ENCODE measurements at regions not wholly inside any gene's neighbourhood (a gene's known extent, or its start where the extent isn't known, plus 50 kb on each side); places are given as distances from the start of the nearest gene placed in this dataset.

DNA sequence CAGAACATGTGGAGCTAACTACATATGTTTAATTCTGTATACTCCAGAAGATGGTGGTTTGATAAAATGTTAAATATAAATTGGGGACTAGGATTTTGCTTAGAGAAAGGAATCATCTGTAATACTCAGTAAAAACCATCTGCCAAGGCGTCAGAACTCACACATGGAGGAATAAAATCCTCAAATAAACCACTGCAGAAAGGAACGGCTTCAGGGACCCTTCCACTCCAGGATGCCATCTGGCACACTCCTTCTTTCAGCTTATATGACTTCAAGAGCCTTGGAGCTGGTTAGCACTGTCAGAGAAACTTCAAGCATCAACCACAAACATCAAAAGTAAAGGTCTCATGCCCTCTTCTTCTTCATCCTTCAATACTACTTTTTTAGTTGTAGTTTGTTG, 360.6 kb downstream of the PLK2 start:
- FAIRE-seq, result no peak

DNA sequence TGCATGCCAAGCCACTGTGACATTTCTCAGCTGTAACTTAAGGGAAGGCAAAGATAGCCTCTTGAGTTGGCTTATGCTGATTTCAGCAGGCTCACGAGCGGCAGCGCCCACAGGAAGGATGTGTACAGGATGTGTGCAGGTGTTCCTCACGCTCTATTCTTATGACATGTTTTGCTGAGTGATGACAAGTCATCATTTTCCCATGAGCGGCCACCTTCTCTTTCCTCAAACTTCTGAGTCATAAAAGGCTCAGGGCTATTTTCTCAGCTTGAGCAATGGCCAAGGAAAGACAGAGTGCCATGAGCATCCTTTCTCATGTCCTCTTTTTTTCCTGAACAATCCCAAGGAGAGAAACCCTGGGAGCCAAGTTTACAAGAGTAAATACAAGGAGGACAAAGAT, 365.9 kb downstream of the PLK2 start:
- no peak for FAIRE-seq

DNA sequence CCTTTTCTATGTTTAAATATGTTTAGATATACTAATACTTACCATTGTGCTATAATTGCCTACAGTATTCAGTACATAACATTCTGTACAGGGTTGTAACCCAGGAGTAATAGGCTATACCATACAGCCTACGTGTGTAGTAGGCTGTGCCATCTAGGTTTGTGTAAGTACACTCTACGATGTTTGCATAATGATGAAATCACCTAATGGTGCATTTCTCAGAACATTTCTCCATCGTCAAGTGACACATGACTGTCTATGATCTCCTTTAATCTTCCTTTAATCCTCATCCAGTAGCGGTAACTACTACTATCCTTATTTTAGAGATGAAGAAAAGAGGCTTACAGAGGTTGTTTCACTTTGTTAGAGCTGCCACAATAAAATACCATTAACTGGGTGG, 369.2 kb downstream of the PLK2 start:
- no peak for FAIRE-seq

GRCh38 chr5:58088941-58089340, 370.9 kb downstream of the PLK2 start:
- no peak for FAIRE-seq

DNA sequence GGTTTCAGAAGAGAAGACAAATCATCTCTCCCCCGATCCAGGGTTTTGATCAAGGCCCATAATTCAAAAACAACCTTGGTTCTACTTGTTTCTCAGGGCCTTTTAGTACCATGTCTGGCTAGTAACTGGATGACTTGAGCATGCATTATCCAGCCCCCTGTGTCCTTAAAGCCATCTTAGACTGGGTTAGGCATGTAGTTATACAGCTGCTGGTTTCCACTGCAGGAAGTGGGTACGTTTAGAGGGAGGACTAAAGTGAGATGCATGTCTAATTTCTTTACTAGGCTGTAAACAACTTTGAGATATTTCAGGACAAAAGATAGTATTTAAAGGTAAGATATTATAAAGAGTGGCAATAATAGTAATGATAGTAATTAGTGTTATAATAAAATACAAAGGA, 372.0 kb downstream of the PLK2 start:
- no peak for FAIRE-seq

GRCh38 chr5:58087123-58087522, 372.8 kb downstream of the PLK2 start:
- no peak for FAIRE-seq

GRCh38 chr5:58085800-58086199, 374.1 kb downstream of the PLK2 start:
- FAIRE-seq, result no peak

GRCh38 chr5:58081435-58081834, 378.5 kb downstream of the PLK2 start:
- FAIRE-seq, result peak; percentile 60

GRCh38 chr5:58080573-58080972, 379.3 kb downstream of the PLK2 start:
- peak; percentile 94 for FAIRE-seq

DNA sequence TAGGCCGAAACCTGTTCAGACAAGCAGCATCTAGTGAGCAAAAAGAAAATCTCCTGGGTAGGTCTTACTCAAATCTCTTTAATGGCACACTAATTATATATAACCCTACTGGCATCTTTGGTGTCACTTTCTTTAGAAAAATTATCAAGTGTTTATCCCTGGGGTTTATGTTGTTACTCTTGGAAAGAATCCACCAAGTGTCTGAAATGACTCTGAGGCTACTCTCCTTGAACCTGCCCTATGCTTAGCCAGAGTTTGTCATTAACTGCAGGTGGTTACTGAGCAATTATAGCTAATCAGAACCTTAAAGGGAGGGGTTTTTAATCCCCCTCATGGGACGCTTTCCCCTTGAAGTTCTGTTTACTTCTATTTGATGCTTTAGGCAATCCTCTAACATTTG, 381.9 kb downstream of the PLK2 start:
- FAIRE-seq, result peak; percentile 9

DNA sequence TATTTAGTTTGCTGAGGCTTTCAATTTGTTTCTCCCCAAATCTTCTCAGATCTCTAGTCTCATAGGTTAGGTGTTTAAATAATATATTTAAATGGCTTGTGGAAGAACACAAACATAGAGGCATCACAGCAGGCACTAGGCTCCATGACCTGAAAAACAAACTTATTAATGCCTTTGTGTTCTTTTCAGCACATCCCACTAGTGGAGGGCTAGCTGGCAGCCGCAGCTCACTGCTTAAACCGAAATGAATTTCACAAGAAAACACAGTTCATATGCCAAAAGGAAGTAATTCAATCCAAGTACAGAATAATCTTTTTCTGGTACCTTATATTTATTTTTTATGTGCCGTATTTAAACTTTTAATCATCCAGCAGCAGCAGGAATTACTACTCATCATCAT, 382.5 kb downstream of the PLK2 start:
- FAIRE-seq, result no peak

GRCh38 chr5:58076483-58077257, 383.2 kb downstream of the PLK2 start:
- FAIRE-seq, result no peak

DNA sequence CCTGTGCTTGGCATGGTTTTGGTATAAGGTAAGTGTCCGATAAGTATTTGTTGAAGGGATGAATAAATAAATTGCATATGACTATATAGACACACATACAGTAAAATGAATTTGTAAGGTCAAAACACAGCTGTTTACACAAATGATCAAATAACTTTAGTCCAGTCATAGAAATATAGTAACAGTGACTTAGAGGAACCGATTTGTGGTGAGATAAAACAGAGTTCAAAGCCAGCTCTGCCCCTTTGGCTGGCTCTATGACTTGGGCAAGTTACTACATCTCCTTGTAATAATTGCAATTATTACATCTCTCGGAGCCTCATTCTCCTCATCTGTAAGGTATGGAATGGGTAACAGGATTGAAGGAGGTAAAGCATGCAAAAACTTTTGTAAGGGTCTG, 384.0 kb downstream of the PLK2 start:
- FAIRE-seq, result no peak

DNA sequence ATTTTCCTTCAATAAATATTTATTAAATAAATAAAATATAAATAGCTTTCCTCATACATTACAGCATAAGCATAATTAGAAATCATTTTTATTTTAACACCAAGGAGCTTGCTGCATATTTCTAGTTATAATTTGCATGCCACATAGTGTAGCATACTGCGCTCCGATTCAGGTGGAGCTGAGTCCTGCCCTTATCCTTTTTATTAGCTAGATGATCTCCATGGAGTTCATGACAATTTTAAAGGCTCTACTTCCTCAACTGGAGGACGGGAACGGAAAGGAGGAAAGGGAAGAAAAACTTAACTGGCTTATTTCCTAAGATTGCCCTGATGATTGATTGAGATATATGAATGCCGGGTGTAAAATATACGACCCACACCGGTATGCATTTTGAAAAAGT, 385.2 kb downstream of the PLK2 start:
- FAIRE-seq, result peak; percentile 5

- FAIRE-seq, result no peak
These were observed 385.7 kb downstream of the PLK2 start for GRCh38 chr5:58074222-58074621.

GRCh38 chr5:58073243-58073642, 386.6 kb downstream of the PLK2 start:
- FAIRE-seq, result no peak

DNA sequence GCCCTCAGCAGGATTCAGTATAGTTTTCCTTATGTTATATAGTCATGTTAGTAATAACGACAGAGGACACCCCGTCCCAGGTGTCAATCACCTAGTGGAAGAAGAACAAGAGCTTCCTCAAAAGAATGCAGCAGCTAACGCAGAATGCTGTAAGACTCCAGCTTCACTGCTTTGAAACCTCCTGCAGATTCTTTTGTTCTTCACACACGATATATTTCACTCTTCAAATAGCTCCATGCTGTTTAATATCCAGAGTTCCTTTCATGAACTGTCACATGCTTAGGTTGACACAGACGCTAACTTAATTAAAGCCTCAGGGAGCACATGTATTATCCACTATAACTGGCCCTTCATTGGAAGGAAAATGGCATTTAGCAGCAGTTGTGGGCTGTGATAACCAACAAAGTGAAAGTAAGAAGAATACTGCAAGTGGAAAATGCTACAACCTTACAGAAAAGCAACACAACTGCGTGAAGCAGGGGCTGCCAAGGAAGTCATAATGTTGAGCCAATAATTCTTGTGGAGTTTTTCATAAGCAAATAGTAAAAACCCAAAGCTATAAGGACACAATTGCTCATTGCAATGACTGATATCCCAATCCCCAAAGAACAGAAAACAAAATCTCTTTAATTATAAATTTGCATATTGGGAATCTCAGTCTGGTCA, 387.5 kb downstream of the PLK2 start:
- no peak for FAIRE-seq

DNA sequence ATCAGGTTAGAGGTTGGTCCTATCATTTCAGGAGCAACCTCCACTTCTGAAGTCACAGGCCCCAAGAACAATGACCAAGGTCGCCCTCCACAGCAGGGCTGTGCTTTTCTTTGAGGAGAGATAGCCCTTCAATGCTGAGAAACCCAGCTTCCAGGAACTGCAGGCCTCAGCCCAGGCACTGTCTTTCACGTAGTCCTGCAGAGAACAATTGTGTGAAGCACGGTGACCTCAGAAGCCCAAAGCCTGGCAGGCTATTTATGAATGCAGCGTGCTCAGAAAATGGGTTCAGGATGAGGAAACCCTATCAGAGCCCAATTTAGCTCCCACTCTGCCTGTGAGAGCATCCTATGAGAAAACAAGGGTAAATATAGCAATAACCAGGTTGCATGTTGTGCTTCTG, 388.3 kb downstream of the PLK2 start:
- no peak for FAIRE-seq

GRCh38 chr5:58069846-58070245, 390.0 kb downstream of the PLK2 start:
- peak; percentile 36 for FAIRE-seq

DNA sequence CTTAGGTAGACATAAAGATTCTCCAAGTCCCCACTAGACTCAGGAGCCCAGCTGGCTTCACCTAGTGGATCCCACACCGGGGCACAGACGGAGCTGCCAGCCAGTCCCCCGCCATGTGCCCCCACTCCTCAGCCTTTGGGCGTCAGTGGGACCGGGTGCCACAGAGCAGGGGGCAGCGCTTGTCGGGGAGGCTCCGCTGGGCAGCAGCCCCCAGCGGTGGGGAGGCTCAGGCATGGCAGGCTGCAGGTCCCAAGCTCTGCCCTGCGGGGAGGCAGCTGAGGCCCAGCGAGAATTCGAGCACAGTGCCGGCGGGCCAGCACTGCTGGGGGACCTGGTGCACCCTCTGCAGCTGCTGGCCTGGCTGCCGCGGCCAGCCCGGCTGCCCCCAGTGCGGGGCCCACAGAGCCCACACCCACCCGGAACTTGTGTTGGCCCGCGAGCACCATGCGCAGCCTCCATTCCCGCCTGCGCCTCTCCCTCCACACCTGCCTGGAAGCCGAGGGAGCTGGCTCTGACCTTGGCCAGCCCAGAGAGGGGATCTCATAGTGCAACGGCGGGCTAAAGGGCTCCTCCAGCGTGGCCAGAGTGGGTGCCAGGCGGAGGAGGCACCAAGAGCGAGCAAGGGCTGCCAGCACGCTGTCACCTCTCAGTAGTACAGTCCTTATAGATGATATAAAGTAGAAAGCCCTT, 390.7 kb downstream of the PLK2 start:
- FAIRE-seq, result no peak

DNA sequence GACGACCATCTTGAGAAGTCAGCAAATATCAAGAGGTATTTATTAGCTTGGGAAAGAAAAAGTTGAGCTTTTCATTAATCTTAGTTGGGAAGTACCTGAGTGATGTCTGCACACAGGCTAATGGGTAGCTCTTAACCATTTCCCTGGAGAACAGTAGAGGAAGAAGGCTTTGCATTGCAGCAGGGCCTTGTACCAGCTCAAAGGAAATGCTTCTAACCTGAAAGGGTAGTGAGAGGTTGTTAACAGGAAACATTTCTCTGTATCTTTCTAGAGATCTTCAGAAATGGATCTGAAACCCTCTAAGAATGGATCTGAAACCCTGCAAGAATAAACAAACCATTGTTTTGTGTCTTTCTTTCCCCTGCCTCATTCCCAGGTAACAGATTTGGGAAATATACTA, 393.3 kb downstream of the PLK2 start:
- no peak for FAIRE-seq

- no peak for FAIRE-seq
These were observed 393.8 kb downstream of the PLK2 start for GRCh38 chr5:58066076-58066475.

GRCh38 chr5:58064801-58065200, 395.1 kb downstream of the PLK2 start:
- FAIRE-seq, result peak; percentile 96

DNA sequence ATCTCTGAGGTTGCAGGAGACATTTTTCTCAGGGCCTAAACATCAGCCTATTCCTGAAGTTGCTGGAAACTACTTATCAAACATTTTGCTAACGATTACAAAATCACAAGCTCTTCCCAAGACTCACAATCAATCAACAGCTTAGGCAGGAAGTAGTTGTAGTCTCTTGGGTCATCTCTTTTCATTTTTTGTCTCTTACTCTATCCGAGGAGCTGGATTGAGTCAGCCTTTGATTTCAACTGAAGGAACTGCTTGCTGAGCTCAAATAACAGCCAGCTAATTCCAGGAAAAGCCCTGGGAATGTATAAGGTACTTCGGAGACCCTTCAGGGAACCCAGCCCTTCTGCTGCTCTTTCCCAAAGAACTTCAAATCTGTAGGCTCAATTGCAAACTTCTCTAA, 398.9 kb downstream of the PLK2 start:
- no peak for FAIRE-seq
